Omental fat pad (tissue), 3 donors: ENCODE measurements at regions not wholly inside any gene's neighbourhood (a gene's known extent, or its start where the extent isn't known, plus 50 kb on each side); places are given as distances from the start of the nearest gene placed in this dataset.

Experiments used
- ATAC-seq: fragments of 150-250 bp; one replicate; pipeline ENCODE4 v1.9.1; 2016; ENCODE audit warnings: mild to moderate bottlenecking, moderate library complexity; ENCODE audit not compliant: low FRiP score
- DNase-seq: peaks from one replicate; pipeline ENCODE4 v3.0.0-alpha.2; 2019; ENCODE audit warnings: low spot score
- CTCF ChIP-seq, 3 donors: fragments of 450-650 bp; IDR thresholded peaks; one replicate each; pipeline ENCODE4 v1.5.1; 2016 to 2017; ENCODE audit warnings: antibody characterized with exemption in 3 of 3, mild to moderate bottlenecking in 3 of 3, moderate library complexity in 2 of 3

GRCh38 chr10:3631701-3632330 lies 153.2 kb downstream of the KLF6 start:
- TF ChIP-seq CTCF (IDR thresholded peaks at IDR 0.05) = no peak
- peak; percentile 59 for ATAC-seq
- no peak for DNase-seq

- TF ChIP-seq CTCF (IDR thresholded peaks at IDR 0.05) = no peak
- DNase-seq = no peak
- ATAC-seq = no peak
Observed at GRCh38 chr10:3631291-3631690, 153.7 kb downstream of the KLF6 start.

GRCh38 chr10:3625959-3626751 lies 158.9 kb downstream of the KLF6 start:
- DNase-seq (no peak), ATAC-seq (no peak)
- TF ChIP-seq CTCF (IDR thresholded peaks at IDR 0.05) = no peak

GRCh38 chr10:3624367-3624766 lies 160.6 kb downstream of the KLF6 start:
- ATAC-seq = no peak
- TF ChIP-seq CTCF (IDR thresholded peaks at IDR 0.05) = no peak
- no peak for DNase-seq

GRCh38 chr10:3623746-3624145 lies 161.3 kb downstream of the KLF6 start:
- peak; percentile 68 for ATAC-seq
- TF ChIP-seq CTCF (IDR thresholded peaks at IDR 0.05) = no peak
- no peak for DNase-seq

- TF ChIP-seq CTCF (IDR thresholded peaks at IDR 0.05) = no peak
- ATAC-seq = no peak
- no peak for DNase-seq
Observed at GRCh38 chr10:3622845-3623621, 162.0 kb downstream of the KLF6 start.
